MM.1S (cell line): ENCODE measurements at regions not wholly inside any gene's neighbourhood (a gene's known extent, or its start where the extent isn't known, plus 50 kb on each side); places are given as distances from the start of the nearest gene placed in this dataset.

ENCODE experiments used
- DNase-seq: peaks from one replicate; pipeline ENCODE4 v3.0.0-alpha.2; 2015
- H2AFZ ChIP-seq: fragments of 300-600 bp; sonication (generic); 2 replicates; pipeline ENCODE4 v1.6.0; 2016; ENCODE audit warnings: antibody characterized with exemption, low read length
- H3F3A ChIP-seq: fragments of 300-600 bp; sonication (generic); 2 replicates; pipeline ENCODE4 v1.6.1; 2016; ENCODE audit warnings: mild to moderate bottlenecking, antibody characterized with exemption, low read length, moderate library complexity, mixed read lengths; ENCODE audit not compliant: insufficient read depth
- H3K27ac ChIP-seq: fragments of 300-600 bp; sonication (generic); 2 replicates; pipeline ENCODE4 v1.5.1; 2016; ENCODE audit warnings: mild to moderate bottlenecking, low read length
- H3K27me3 ChIP-seq: fragments of 300-600 bp; sonication (generic); replicated peaks from 2 replicates; pipeline ENCODE4 v1.6.0; 2016; ENCODE audit warnings: low read length; ENCODE audit not compliant: insufficient read depth
- H3K36me3 ChIP-seq: fragments of 300-600 bp; sonication (generic); replicated peaks from 2 replicates; pipeline ENCODE4 v1.6.1; 2016; ENCODE audit warnings: mild to moderate bottlenecking, low read length, mixed read lengths; ENCODE audit not compliant: insufficient read depth
- H3K4me1 ChIP-seq: fragments of 300-600 bp; sonication (generic); 2 replicates; pipeline ENCODE4 v1.6.1; 2016; ENCODE audit warnings: low read length, mixed read lengths
- H3K4me2 ChIP-seq: fragments of 300-600 bp; sonication (generic); 2 replicates; pipeline ENCODE4 v1.6.0; 2016; ENCODE audit warnings: low read depth, low read length
- H3K4me3 ChIP-seq: fragments of 300-600 bp; sonication (generic); 2 replicates; pipeline ENCODE4 v1.5.1; 2016; ENCODE audit warnings: low read length, mixed read lengths
- H3K79me2 ChIP-seq: fragments of 300-600 bp; sonication (generic); 2 replicates; pipeline ENCODE4 v1.6.1; 2016; ENCODE audit warnings: mixed run types, low read length, mixed read lengths
- H3K9ac ChIP-seq: fragments of 300-600 bp; sonication (generic); 2 replicates; pipeline ENCODE4 v1.6.1; 2016; ENCODE audit warnings: low read length, mixed read lengths
- H3K9me2 ChIP-seq: fragments of 300-600 bp; sonication (generic); replicated peaks from 2 replicates; pipeline ENCODE4 v1.6.1; 2016; ENCODE audit warnings: mild to moderate bottlenecking, low read length, mixed read lengths; ENCODE audit not compliant: insufficient read depth
- H3K9me3 ChIP-seq: fragments of 300-600 bp; sonication (generic); replicated peaks from 2 replicates; pipeline ENCODE4 v1.6.1; 2016; ENCODE audit warnings: mild to moderate bottlenecking, low read length, mixed read lengths; ENCODE audit not compliant: insufficient read depth
- H4K20me1 ChIP-seq: fragments of 300-600 bp; sonication (generic); 2 replicates; pipeline ENCODE4 v1.6.1; 2016; ENCODE audit warnings: mild to moderate bottlenecking, low read length, moderate library complexity, mixed read lengths; ENCODE audit not compliant: insufficient read depth
- EZH2 ChIP-seq: fragments of 300-600 bp; sonication (generic); optimal IDR thresholded peaks from 2 replicates; pipeline ENCODE3; 2017; ENCODE audit warnings: low read depth, mild to moderate bottlenecking, antibody characterized with exemption, low read length, mixed read lengths
- EZH2phosphoT487 ChIP-seq: fragments of 300-600 bp; sonication (generic); IDR thresholded peaks from 2 replicates; pipeline ENCODE4 v1.6.1; 2018; ENCODE audit warnings: antibody characterized with exemption, low read length
- TF ChIP-seq, protein P1 (sequence below): fragments of 300-600 bp; sonication (generic); IDR thresholded peaks from 2 replicates; pipeline ENCODE4 v1.5.1; 2016; ENCODE audit warnings: antibody characterized with exemption, low read length, mixed read lengths

- TF ChIP-seq EZH2phosphoT487 (no peak), EZH2 (no peak)
- TF ChIP-seq, protein P1, sequence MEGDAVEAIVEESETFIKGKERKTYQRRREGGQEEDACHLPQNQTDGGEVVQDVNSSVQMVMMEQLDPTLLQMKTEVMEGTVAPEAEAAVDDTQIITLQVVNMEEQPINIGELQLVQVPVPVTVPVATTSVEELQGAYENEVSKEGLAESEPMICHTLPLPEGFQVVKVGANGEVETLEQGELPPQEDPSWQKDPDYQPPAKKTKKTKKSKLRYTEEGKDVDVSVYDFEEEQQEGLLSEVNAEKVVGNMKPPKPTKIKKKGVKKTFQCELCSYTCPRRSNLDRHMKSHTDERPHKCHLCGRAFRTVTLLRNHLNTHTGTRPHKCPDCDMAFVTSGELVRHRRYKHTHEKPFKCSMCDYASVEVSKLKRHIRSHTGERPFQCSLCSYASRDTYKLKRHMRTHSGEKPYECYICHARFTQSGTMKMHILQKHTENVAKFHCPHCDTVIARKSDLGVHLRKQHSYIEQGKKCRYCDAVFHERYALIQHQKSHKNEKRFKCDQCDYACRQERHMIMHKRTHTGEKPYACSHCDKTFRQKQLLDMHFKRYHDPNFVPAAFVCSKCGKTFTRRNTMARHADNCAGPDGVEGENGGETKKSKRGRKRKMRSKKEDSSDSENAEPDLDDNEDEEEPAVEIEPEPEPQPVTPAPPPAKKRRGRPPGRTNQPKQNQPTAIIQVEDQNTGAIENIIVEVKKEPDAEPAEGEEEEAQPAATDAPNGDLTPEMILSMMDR, result no peak
- no peak for DNase-seq
- no peaks in the 10 kb centered on the region for H3F3A ChIP-seq
Observed at GRCh38 chr1:118589238-118589846, 398.8 kb downstream of the TBX15 start.

GRCh38 chr1:118588566-118588965 is 399.6 kb downstream of the TBX15 start:
- H2AFZ ChIP-seq, result no peak overlapping the region
- H3K27me3 ChIP-seq, result no peaks in the 10 kb centered on the region
- H3K9me2 ChIP-seq, result no peaks in the 10 kb centered on the region
- H3K9ac ChIP-seq, result no peak overlapping the region
- no peaks in the 10 kb centered on the region for H3K9me3 ChIP-seq
- H3K36me3 ChIP-seq, result no peaks in the 10 kb centered on the region
- H3K4me3 ChIP-seq, result no peak overlapping the region
- TF ChIP-seq, protein P1, result no peak
- no peaks in the 10 kb centered on the region for H3K4me1 ChIP-seq
- no peak overlapping the region for H3K4me2 ChIP-seq
- no peaks in the 10 kb centered on the region for H4K20me1 ChIP-seq
- H3K79me2 ChIP-seq, result no peaks in the 10 kb centered on the region
- no peak overlapping the region for H3K27ac ChIP-seq
- DNase-seq, result no peak
- no peaks in the 10 kb centered on the region for H3F3A ChIP-seq

More at GRCh38 chr1:118589238-118589846, 398.8 kb downstream of the TBX15 start:
- Histone ChIP-seq H3K79me2 (no peaks in the 10 kb centered on the region), H3K9me2 (no peaks in the 10 kb centered on the region), H3K36me3 (no peaks in the 10 kb centered on the region), H3K27me3 (no peaks in the 10 kb centered on the region), H4K20me1 (no peaks in the 10 kb centered on the region), H3K9ac (no peak overlapping the region), H3K27ac (no peak overlapping the region), H2AFZ (no peak overlapping the region), H3K4me3 (no peak overlapping the region), H3K4me2 (no peak overlapping the region), H3K4me1 (no peaks in the 10 kb centered on the region), H3K9me3 (no peaks in the 10 kb centered on the region)

- Histone ChIP-seq H3K36me3 (no peaks in the 10 kb centered on the region), H3K27ac (no peak overlapping the region), H3K9ac (no peak overlapping the region), H3K4me2 (no peak overlapping the region), H4K20me1 (no peaks in the 10 kb centered on the region), H3K79me2 (no peaks in the 10 kb centered on the region), H3K4me1 (no peaks in the 10 kb centered on the region), H3K9me2 (no peaks in the 10 kb centered on the region), H3F3A (no peaks in the 10 kb centered on the region), H3K27me3 (no peaks in the 10 kb centered on the region), H2AFZ (no peak overlapping the region), H3K4me3 (no peak overlapping the region), H3K9me3 (no peaks in the 10 kb centered on the region)
- DNase-seq, result no peak
- TF ChIP-seq, protein P1, result no peak
- TF ChIP-seq EZH2 (no peak), EZH2phosphoT487 (no peak)
Observed at GRCh38 chr1:118578276-118578675, 393.2 kb upstream of the SPAG17 start.
